ENCODE measurements at regions not wholly inside any gene's neighbourhood (a gene's known extent, or its start where the extent isn't known, plus 50 kb on each side); places are given as distances from the start of the nearest gene placed in this dataset.

- DNase-seq = no peak
These were observed 1054.3 kb downstream of the EPHA7 start for GRCh38 chr6:92364948-92365541.

GRCh38 chr6:92363111-92363510 lies 1056.2 kb downstream of the EPHA7 start:
- no peak for DNase-seq

DNA sequence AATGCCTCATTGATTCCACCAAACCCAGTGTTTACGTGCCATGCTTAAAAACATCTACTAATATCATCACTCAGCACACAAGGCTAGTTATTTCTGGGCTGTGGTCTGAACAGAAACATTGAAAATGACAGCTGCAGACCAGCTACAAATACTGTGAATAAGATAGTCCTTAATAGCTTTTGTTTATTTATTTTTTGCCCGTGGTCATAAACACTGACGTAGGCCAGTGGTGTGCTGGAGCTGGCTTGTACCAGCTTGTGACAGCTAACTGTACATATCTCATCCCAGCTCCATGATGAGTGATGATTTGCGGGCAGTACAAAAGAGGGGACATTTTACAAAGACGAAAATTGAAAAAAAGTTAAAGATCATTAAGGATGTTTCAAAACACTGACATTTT lies 1057.0 kb downstream of the EPHA7 start:
- no peak for DNase-seq

- no peak for DNase-seq
These were observed 1057.4 kb downstream of the EPHA7 start for GRCh38 chr6:92361990-92362389.

- DNase-seq = no peak
These were observed 1065.0 kb downstream of the EPHA7 start for GRCh38 chr6:92354270-92354829.

DNA sequence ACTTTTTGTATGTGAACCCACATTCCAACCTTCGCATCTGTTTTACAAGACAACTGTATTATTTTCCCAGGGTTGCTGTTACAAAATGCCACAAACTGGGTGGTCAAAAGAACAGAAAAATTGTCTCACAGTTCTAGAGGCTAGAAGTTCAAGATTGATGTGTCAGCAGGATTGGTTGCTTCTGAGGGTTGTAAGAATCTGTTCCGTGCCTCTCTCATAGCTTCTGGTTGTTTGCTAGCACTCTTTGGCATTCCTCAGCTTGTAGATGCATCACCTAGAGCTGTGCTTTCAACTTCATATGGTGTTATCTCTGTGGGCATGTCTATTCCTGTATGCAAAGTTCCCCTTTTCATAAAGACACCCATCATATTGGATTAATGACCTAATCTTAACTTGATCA lies 1067.2 kb downstream of the EPHA7 start:
- DNase-seq = no peak

- no peak for DNase-seq
These were observed 1078.2 kb downstream of the EPHA7 start for GRCh38 chr6:92341201-92341600.

DNA sequence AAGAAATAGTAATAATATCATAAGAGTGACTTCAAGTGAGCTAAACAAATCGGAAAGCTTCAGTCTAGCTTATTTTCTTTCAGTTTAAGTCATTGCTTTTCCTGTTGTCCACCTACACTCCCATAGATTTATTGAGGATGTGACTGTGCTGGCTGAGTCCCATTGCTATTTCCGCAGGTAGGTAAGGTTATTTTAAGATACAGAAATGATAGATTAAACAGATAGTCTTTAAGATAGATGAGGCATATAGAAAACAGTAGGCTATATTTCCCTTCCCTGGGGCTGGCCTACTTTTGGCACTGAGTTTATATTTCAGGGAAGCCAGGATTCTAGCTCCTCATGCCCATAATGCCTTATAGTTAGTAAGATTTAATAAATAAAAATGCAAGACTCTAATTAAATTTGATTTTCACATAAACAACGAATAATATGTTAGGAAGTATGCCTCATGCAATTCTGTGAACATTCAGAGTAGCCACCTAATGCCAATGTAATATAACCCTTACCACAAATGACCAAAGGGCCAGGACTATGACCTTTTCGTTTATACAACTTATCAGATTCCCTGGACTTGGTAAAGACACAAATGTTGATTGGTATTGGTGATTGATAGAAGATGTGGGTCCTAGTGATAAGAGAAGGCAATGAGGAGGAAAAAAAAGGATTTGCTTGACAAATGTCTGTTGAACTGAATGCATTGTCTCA lies 1079.3 kb downstream of the EPHA7 start:
- DNase-seq = no peak

GRCh38 chr6:92337571-92337970 lies 1081.8 kb downstream of the EPHA7 start:
- no peak for DNase-seq

DNA sequence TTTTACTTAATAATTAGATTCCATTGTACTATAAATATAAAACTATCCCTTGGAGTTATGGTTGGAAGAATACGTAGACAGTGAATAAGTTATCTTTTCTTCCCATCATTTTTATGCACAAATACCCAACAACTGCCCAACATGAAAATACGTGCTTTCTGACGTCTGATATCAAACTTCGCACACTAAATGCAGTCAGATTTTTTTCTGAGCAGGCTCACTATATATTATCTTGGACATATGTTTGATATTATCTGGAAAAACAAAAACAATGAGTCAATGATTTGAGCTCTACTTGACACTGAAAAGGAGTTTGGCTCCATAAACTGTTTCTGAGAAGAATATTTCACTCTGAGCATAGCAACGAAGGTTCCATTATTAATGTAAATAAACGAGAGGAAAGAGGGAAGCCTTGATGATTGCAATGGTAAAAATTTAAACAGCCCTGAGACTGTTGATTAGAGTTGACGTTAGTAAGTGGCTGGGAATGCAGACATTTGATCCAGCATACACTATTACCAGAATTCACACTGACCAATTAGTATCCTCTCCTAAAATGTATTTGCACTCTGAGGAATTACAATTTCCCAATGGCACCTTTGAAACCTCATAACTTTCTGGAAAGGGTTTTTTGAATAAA lies 1090.0 kb downstream of the EPHA7 start:
- no peak for DNase-seq

DNA sequence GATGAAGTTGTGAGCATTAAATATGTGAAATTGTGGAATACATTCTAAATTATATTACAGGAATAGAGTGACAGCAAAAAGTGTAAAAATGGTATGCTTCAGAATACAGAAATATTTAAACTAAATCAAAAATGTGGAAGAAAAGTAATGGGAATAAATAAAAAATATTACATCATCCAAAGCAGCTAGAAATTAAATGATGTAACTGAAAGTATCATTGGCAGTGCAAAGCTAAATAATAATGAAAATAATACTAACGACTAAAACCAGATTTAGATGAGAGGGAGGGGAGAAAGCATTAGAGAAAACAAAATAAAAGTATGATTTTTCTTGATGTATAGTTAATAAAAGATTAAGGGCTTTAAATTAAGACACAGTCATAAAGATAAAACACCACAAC lies 1104.0 kb downstream of the EPHA7 start:
- DNase-seq = no peak

GRCh38 chr6:92297101-92297500 lies 1122.3 kb downstream of the EPHA7 start:
- no peak for DNase-seq

GRCh38 chr6:92292067-92292466 lies 1127.3 kb downstream of the EPHA7 start:
- DNase-seq = no peak

DNA sequence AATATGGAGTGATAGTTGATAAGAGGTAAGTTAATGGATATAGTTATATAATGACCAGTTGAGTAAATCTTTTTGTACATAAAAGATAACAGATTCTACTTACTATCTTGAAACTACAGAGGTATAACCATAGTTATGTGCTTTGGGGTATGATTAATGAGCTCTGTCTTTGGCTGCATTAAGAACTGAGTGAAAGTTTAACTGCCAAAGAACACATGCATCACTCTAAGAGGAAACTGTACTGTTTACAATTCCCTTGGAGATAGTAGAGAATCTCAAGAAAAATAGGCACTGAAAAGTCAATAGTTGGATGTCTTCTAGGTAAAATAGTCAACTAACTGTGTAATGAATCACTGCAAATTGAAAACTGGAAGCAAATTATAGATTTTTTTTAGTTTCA lies 1129.5 kb downstream of the EPHA7 start:
- DNase-seq = no peak

GRCh38 chr6:92281571-92282076 lies 1137.7 kb downstream of the EPHA7 start:
- DNase-seq = no peak

GRCh38 chr6:92275150-92275549 lies 1144.2 kb downstream of the EPHA7 start:
- no peak for DNase-seq

GRCh38 chr6:92274588-92274987 lies 1144.8 kb downstream of the EPHA7 start:
- no peak for DNase-seq

GRCh38 chr6:92273694-92274093 lies 1145.7 kb downstream of the EPHA7 start:
- no peak for DNase-seq

GRCh38 chr6:92271091-92271490 lies 1148.3 kb downstream of the EPHA7 start:
- DNase-seq = no peak

DNA sequence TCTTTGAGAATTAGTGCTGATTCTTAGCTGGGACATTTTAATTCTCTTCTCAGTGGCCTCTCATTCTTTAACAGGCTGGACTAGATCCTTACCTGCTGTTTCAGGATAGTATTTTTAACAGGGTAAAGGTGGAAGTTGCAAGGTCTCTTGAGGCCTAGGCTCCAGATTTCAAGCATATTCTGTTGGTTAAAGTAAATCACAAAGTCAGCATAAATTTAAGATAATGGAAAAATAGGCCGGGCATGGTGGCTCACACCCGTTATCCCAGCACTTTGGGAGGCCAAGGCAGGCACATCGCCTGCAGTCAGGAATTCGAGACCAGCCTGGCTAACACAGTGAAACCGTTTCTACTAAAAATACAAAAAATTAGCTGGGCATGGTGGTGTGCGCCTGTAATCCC lies 1149.0 kb downstream of the EPHA7 start:
- DNase-seq = no peak

DNA sequence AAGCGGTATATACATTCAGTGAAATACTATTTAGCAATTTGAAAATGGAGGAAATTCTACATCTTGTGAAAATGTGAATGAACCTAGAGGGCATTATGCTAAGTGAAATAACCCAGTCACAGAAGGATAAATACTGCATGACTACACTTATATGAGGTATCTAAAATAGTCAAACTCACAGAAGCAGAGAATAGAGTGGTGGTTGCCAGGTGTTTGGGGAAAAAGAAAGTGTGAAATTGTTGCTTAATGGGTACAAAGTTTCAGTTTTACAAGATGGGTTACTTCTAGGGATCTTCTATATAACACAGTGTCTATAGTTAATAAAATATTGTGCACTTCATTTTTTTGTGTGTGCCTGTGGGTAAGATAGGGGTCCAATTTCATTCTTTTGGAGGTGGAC lies 1152.0 kb downstream of the EPHA7 start:
- no peak for DNase-seq

- DNase-seq = no peak
These were observed 1155.5 kb downstream of the EPHA7 start for GRCh38 chr6:92263864-92264263.

DNA sequence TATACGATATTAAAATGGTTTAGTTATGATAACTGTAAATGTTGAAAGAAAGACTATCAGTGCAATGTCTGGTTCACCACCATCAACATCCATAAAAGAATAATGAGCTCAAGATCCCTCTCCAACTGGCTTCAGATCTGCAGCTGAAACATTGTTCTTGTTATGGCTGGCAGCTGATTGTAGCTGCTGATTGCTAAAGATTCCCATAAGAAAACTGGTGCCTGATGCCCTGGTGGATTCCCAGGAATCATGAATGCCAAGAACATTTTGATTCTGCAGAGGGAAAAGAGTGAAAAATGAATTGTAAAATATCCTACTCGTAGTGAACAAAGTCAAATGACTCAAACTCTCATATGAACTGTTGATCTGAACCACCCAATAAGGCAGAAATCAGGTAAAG lies 1160.2 kb downstream of the EPHA7 start:
- DNase-seq = no peak

GRCh38 chr6:92243315-92243714 lies 1176.0 kb downstream of the EPHA7 start:
- no peak for DNase-seq
